ENCODE measurements at regions not wholly inside any gene's neighbourhood (a gene's known extent, or its start where the extent isn't known, plus 50 kb on each side); places are given as distances from the start of the nearest gene placed in this dataset.

DNA sequence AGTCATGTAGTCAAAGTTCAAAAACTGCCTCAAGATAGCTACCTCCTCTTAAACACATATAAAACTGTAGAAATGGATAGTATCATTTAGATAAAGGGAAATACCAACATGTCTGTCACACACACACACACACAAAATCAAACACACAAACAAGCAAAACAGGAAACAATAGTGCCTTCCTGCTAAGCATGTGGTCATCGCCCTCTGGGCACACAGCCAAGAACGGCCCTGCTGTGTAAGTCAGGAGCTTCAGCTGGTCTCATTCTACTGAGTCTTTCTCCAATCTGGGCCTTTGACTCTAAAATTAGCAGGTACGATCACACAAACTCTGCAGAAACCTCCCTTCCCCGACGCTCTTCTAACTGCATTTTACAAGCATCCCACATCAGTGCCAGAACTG lies 272.2 kb upstream of the CHRNA7 start:
- peak; percentile 9 for DNase-seq (ENCODE audit: low read depth, low spot score)
- no peak overlapping the region for H3K27ac ChIP-seq (ENCODE audit: control insufficient read depth, insufficient read depth)
- in situ Hi-C loops (cut with MboI) (loop anchor here (25.0 kb wide), 1 partner anchor 96 kb away; no protein-coding TSS in a partner anchor), intact Hi-C loops (cut with micrococcal nuclease; ENCODE audit: unreplicated experiment) (no loop called here)
- 46% methylated on average over 5 of the region's 5 CpGs for WGBS (ENCODE audit: insufficient coverage, insufficient replicate concordance, low lambda C conversion rate, missing lambda C conversion rate)
- ChIA-PET RAD21 (ENCODE audit: unreplicated experiment) (no interaction called here), CTCF (no interaction called here), SMC1A (ENCODE audit: uncharacterized antibody, unreplicated experiment) (no interaction called here), POLR2A (no interaction called here)
- peak; percentile 39; the same call in 2 of the 3 replicates for ATAC-seq
- no peaks in the 10 kb centered on the region for H3K4me1 ChIP-seq (ENCODE audit: control insufficient read depth, insufficient read depth, low read length)
- H3K79me2 ChIP-seq (ENCODE audit: control insufficient read depth, insufficient read depth, low read length), result no peaks in the 10 kb centered on the region
- TF ChIP-seq RAD51 (IDR thresholded peaks at IDR 0.05) (no peak), JUND (IDR thresholded peaks at IDR 0.05; ENCODE audit: low read depth, low read length) (no peak), USF1 (IDR thresholded peaks at IDR 0.05; ENCODE audit: borderline replicate concordance, extremely low read length, insufficient read depth, low read depth, low read length) (no peak), CHD1 (IDR thresholded peaks at IDR 0.05; ENCODE audit: low read depth, low read length) (no peak), IKZF2 (IDR thresholded peaks at IDR 0.05) (no peak), NFYB (IDR thresholded peaks at IDR 0.05; ENCODE audit: insufficient read depth, low read depth, low read length) (no peak), EED (IDR thresholded peaks at IDR 0.05; ENCODE audit: low read depth) (no peak), SMAD5 (IDR thresholded peaks at IDR 0.05; ENCODE audit: low read depth) (no peak), YBX1 (IDR thresholded peaks at IDR 0.05) (no peak), ZBTB40 (IDR thresholded peaks at IDR 0.05; ENCODE audit: borderline replicate concordance) (no peak), NFXL1 (IDR thresholded peaks at IDR 0.05; ENCODE audit: borderline replicate concordance) (no peak), FOXM1 (IDR thresholded peaks at IDR 0.05; ENCODE audit: low read depth, low read length) (no peak), MTA2 (IDR thresholded peaks at IDR 0.05; ENCODE audit: low read depth) (no peak), KAT2A (conservative IDR thresholded peaks at IDR 0.05; ENCODE audit: control insufficient read depth, low read depth, low read length) (no peak), NR2F1 (conservative IDR thresholded peaks at IDR 0.05) (no peak), PML (IDR thresholded peaks at IDR 0.05; ENCODE audit: low read length) (no peak)
- TF ChIP-seq, protein P1, sequence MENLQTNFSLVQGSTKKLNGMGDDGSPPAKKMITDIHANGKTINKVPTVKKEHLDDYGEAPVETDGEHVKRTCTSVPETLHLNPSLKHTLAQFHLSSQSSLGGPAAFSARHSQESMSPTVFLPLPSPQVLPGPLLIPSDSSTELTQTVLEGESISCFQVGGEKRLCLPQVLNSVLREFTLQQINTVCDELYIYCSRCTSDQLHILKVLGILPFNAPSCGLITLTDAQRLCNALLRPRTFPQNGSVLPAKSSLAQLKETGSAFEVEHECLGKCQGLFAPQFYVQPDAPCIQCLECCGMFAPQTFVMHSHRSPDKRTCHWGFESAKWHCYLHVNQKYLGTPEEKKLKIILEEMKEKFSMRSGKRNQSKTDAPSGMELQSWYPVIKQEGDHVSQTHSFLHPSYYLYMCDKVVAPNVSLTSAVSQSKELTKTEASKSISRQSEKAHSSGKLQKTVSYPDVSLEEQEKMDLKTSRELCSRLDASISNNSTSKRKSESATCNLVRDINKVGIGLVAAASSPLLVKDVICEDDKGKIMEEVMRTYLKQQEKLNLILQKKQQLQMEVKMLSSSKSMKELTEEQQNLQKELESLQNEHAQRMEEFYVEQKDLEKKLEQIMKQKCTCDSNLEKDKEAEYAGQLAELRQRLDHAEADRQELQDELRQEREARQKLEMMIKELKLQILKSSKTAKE (IDR thresholded peaks at IDR 0.05; ENCODE audit: low read depth, poor library complexity, severe bottlenecking), result no peak
- TF ChIP-seq, protein P2, sequence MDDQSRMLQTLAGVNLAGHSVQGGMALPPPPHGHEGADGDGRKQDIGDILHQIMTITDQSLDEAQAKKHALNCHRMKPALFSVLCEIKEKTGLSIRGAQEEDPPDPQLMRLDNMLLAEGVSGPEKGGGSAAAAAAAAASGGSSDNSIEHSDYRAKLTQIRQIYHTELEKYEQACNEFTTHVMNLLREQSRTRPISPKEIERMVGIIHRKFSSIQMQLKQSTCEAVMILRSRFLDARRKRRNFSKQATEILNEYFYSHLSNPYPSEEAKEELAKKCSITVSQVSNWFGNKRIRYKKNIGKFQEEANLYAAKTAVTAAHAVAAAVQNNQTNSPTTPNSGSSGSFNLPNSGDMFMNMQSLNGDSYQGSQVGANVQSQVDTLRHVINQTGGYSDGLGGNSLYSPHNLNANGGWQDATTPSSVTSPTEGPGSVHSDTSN (IDR thresholded peaks at IDR 0.05; ENCODE audit: insufficient replicate concordance, low read depth, low read length), result no peak
- no peaks in the 10 kb centered on the region for H4K20me1 ChIP-seq (ENCODE audit: control insufficient read depth, insufficient read depth)
- BruUV-seq (replicated peaks), result no TSS peak
- no peak overlapping the region for H3K4me3 ChIP-seq
- FAIRE-seq, result no peak
- no peaks in the 10 kb centered on the region for H3K9me3 ChIP-seq (replicated peaks; ENCODE audit: control insufficient read depth, insufficient read depth, low read length)
- H3K27me3 ChIP-seq (replicated peaks in 1 of 2; ENCODE audit: control insufficient read depth in 2 of 2, insufficient read depth in 2 of 2, low read length in 1 of 2), result no peaks in the 10 kb centered on the region
- H3K36me3 ChIP-seq (ENCODE audit: control insufficient read depth in 2 of 2, insufficient read depth in 2 of 2, low read length in 1 of 2), result no peaks in the 10 kb centered on the region
- no peak overlapping the region for H2AFZ ChIP-seq (ENCODE audit: control insufficient read depth, low read depth, low read length)
- H3K4me2 ChIP-seq (ENCODE audit: control insufficient read depth, insufficient read depth), result no peak overlapping the region
- H3K9ac ChIP-seq (ENCODE audit: control insufficient read depth, insufficient read depth, low read length), result no peak overlapping the region

All from GM12878 (cell line).